HCT116 (cell line): ENCODE measurements at regions not wholly inside any gene's neighbourhood (a gene's known extent, or its start where the extent isn't known, plus 50 kb on each side); places are given as distances from the start of the nearest gene placed in this dataset.

Source experiments
- EGR1 ChIP-seq: IDR thresholded peaks from 2 replicates; pipeline ENCODE4 v1.6.1; 2012; ENCODE audit warnings: low read depth
- ELF1 ChIP-seq: IDR thresholded peaks from 2 replicates; pipeline ENCODE4 v1.6.1; 2012; ENCODE audit warnings: low read depth, borderline replicate concordance
- EZH2phosphoT487 ChIP-seq: fragments of 200-600 bp; IDR thresholded peaks from 2 replicates; pipeline ENCODE4 v1.6.1; 2018; ENCODE audit warnings: antibody characterized with exemption, borderline replicate concordance
- FOSL1 ChIP-seq: IDR thresholded peaks from 2 replicates; pipeline ENCODE4 v1.6.1; 2012; ENCODE audit warnings: low read depth
- JUND ChIP-seq: IDR thresholded peaks from 2 replicates; pipeline ENCODE4 v1.6.1; 2012
- POLR2A ChIP-seq: IDR thresholded peaks from 2 replicates; pipeline ENCODE4 v1.7.0; 2011; ENCODE audit warnings: borderline replicate concordance; ENCODE audit not compliant: insufficient read depth, insufficient read length; ENCODE audit errors: extremely low read depth
- POLR2AphosphoS5 ChIP-seq: IDR thresholded peaks from 2 replicates; pipeline ENCODE4 v1.6.1; 2011; ENCODE audit warnings: mild to moderate bottlenecking, low read depth, low read length, moderate library complexity
- RAD21 ChIP-seq: IDR thresholded peaks from 2 replicates; pipeline ENCODE4 v1.6.1; 2012; ENCODE audit warnings: low read depth, mild to moderate bottlenecking
- SP1 ChIP-seq: IDR thresholded peaks from 2 replicates; pipeline ENCODE4 v1.6.1; 2012; ENCODE audit warnings: low read depth
- SRF ChIP-seq: IDR thresholded peaks from 2 replicates; pipeline ENCODE4 v1.6.1; 2012; ENCODE audit warnings: low read depth
- TCF7L2 ChIP-seq: IDR thresholded peaks from 2 replicates; pipeline ENCODE4 v1.7.0; 2011; ENCODE audit warnings: borderline replicate concordance, inconsistent platforms; ENCODE audit not compliant: insufficient read depth, insufficient read length; ENCODE audit errors: extremely low read depth
- YY1 ChIP-seq: IDR thresholded peaks from 2 replicates; pipeline ENCODE4 v1.6.1; 2011; ENCODE audit warnings: low read length, low read depth, moderate library complexity, mild to moderate bottlenecking; ENCODE audit not compliant: insufficient replicate concordance; ENCODE audit errors: extremely low read depth
- TF ChIP-seq, protein P1 (sequence below), 3 experiments: fragments of 200-600 bp in 1 of 3; sonication (generic) in 1 of 3; IDR thresholded peaks in 2 of 3; conservative IDR thresholded peaks in 1 of 3; 2 replicates each; pipeline ENCODE4 v1.5.1; 2012 to 2017; ENCODE audit warnings: low read depth in 2 of 3, low read length in 2 of 3, antibody characterized with exemption in 1 of 3, borderline replicate concordance in 1 of 3, control low read depth in 1 of 3, mild to moderate bottlenecking in 1 of 3, mixed read lengths in 1 of 3, mixed run types in 1 of 3, moderate library complexity in 1 of 3; ENCODE audit not compliant: insufficient read depth in 1 of 3
- TF ChIP-seq, protein P2 (sequence below): IDR thresholded peaks from 2 replicates; pipeline ENCODE4 v1.6.1; 2012; ENCODE audit warnings: low read depth

GRCh38 chrX:10926891-10927290 lies 184.2 kb upstream of the HCCS start:
- TF ChIP-seq, protein P1, sequence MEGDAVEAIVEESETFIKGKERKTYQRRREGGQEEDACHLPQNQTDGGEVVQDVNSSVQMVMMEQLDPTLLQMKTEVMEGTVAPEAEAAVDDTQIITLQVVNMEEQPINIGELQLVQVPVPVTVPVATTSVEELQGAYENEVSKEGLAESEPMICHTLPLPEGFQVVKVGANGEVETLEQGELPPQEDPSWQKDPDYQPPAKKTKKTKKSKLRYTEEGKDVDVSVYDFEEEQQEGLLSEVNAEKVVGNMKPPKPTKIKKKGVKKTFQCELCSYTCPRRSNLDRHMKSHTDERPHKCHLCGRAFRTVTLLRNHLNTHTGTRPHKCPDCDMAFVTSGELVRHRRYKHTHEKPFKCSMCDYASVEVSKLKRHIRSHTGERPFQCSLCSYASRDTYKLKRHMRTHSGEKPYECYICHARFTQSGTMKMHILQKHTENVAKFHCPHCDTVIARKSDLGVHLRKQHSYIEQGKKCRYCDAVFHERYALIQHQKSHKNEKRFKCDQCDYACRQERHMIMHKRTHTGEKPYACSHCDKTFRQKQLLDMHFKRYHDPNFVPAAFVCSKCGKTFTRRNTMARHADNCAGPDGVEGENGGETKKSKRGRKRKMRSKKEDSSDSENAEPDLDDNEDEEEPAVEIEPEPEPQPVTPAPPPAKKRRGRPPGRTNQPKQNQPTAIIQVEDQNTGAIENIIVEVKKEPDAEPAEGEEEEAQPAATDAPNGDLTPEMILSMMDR (IDR thresholded peaks at IDR 0.05 in 2 of 3, conservative IDR thresholded peaks at IDR 0.05 in 1 of 3; ENCODE audit: borderline replicate concordance in 1 of 3, insufficient read depth in 1 of 3, low read depth in 2 of 3, low read length in 2 of 3), result no peak
- TF ChIP-seq POLR2A, result no peak
- TF ChIP-seq FOSL1, result no peak
- TF ChIP-seq JUND, result no peak
- TF ChIP-seq SRF, result no peak
- no peak for TF ChIP-seq EGR1
- TF ChIP-seq ELF1, result no peak
- TF ChIP-seq POLR2AphosphoS5, result no peak
- no peak for TF ChIP-seq SP1
- TF ChIP-seq YY1, result no peak
- TF ChIP-seq TCF7L2, result no peak
- no peak for TF ChIP-seq RAD21
- TF ChIP-seq EZH2phosphoT487, result no peak
- TF ChIP-seq, protein P2, sequence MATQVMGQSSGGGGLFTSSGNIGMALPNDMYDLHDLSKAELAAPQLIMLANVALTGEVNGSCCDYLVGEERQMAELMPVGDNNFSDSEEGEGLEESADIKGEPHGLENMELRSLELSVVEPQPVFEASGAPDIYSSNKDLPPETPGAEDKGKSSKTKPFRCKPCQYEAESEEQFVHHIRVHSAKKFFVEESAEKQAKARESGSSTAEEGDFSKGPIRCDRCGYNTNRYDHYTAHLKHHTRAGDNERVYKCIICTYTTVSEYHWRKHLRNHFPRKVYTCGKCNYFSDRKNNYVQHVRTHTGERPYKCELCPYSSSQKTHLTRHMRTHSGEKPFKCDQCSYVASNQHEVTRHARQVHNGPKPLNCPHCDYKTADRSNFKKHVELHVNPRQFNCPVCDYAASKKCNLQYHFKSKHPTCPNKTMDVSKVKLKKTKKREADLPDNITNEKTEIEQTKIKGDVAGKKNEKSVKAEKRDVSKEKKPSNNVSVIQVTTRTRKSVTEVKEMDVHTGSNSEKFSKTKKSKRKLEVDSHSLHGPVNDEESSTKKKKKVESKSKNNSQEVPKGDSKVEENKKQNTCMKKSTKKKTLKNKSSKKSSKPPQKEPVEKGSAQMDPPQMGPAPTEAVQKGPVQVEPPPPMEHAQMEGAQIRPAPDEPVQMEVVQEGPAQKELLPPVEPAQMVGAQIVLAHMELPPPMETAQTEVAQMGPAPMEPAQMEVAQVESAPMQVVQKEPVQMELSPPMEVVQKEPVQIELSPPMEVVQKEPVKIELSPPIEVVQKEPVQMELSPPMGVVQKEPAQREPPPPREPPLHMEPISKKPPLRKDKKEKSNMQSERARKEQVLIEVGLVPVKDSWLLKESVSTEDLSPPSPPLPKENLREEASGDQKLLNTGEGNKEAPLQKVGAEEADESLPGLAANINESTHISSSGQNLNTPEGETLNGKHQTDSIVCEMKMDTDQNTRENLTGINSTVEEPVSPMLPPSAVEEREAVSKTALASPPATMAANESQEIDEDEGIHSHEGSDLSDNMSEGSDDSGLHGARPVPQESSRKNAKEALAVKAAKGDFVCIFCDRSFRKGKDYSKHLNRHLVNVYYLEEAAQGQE, result no peak
